AG10803 (cell line): ENCODE measurements at regions not wholly inside any gene's neighbourhood (a gene's known extent, or its start where the extent isn't known, plus 50 kb on each side); places are given as distances from the start of the nearest gene placed in this dataset.

Experiments
- DNase-seq: peaks from one replicate; pipeline ENCODE4 v3.0.0; 2010; ENCODE audit warnings: low read depth
- H3K4me3 ChIP-seq: 2 replicates; pipeline ENCODE4 v1.5.1; 2011; ENCODE audit warnings: mild to moderate bottlenecking, low read length, control low read depth
- CTCF ChIP-seq: conservative IDR thresholded peaks from 2 replicates; pipeline ENCODE4 v1.5.1; 2011; ENCODE audit warnings: mild to moderate bottlenecking, low read length, control low read depth, inconsistent platforms

- H3K4me3 ChIP-seq: no peak overlapping the region
- no peak for TF ChIP-seq CTCF
- no peak for DNase-seq
These were observed 508.1 kb downstream of the TBC1D22A start for GRCh38 chr22:47270463-47271135.

- DNase-seq: no peak
- H3K4me3 ChIP-seq: no peak overlapping the region
- TF ChIP-seq CTCF: no peak
These were observed 507.2 kb downstream of the TBC1D22A start for GRCh38 chr22:47269516-47270088.

GRCh38 chr22:47267513-47268282, 505.2 kb downstream of the TBC1D22A start:
- no peak for TF ChIP-seq CTCF
- no peak for DNase-seq
- H3K4me3 ChIP-seq: no peak overlapping the region

- no peak overlapping the region for H3K4me3 ChIP-seq
- DNase-seq: no peak
- TF ChIP-seq CTCF: no peak
These were observed 503.9 kb downstream of the TBC1D22A start for GRCh38 chr22:47266329-47266728.

- TF ChIP-seq CTCF: no peak
- no peak for DNase-seq
- no peak overlapping the region for H3K4me3 ChIP-seq
These were observed 498.1 kb downstream of the TBC1D22A start for GRCh38 chr22:47260551-47260950.

GRCh38 chr22:47259990-47260389, 497.5 kb downstream of the TBC1D22A start:
- TF ChIP-seq CTCF: no peak
- no peak for DNase-seq
- H3K4me3 ChIP-seq: no peak overlapping the region
